GM10847 (cell line): ENCODE measurements at regions not wholly inside any gene's neighbourhood (a gene's known extent, or its start where the extent isn't known, plus 50 kb on each side); places are given as distances from the start of the nearest gene placed in this dataset.
A peak's percentile ranks its signal among the peaks of the same experiment; 100 is the strongest.

Experiments
- POLR2A ChIP-seq: IDR thresholded peaks from 2 replicates; pipeline ENCODE4 v1.6.1; 2011; ENCODE audit not compliant: insufficient read length; ENCODE audit errors: extremely low read depth

DNA sequence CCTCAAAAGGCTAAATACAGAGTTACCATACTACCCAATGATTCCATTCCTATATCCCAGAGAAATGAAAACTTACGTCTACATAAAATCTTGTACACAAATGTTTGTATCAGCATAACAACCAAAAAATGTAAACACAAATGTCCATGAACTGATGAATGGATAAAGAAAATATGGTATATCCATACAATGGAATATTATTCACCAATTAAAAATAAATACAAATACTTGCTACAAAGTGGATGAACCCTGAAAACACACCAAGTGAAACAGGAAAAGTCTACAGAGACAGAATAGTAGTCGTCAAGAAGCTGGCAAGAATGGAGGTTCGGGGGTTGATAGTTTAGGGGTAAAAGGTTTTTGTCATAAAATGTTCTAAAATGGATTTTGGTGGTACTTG lies 54.0 kb upstream of the ANKRD28 start:
- no peak for TF ChIP-seq POLR2A

DNA sequence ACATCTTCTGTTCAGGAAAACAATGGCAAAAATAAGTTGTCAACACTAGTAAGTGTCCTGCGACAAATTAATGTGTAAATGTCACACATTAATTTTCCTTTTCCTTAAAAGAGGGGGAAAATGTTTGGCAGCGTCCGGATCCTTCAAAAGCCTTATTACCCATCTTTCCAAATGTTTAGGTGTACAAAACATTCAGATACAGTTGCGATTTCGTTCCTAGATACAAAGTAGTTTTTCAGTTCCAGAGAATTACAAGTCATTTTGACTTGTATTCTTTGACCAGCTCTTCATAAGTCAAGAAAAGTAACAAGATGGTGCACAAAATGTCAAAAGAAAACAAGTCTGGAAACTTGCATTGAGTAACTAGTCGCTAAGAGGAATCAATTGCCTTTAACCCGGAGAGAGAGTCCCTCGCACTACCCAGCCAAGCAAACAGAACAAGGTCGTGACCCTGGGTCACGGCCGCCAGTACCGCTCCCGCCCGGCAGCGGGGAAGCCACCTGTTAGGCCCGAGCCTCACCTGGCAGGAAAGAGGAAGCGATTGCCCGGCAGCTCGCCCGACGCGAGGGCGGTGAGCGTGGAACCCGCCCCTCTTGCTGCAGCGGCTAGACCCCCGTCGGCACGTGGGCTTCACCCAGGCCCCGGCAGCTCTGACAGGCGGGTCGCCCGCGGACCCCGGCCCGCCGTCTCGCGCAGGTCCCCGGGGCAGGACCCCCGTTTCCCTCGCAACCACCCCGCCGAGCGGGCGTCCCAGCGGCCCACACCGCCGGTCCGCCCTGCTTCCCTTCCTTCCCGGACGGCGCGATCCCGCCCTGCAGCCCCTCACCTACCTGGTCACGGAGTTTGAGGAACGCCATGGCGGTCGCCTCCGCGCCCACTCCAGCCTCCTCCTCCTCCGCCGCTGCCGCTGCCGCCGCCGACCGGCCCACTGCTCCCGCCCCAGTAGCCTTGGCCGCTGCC lies 61.0 kb upstream of the ANKRD28 start:
- TF ChIP-seq POLR2A, result no peak

DNA sequence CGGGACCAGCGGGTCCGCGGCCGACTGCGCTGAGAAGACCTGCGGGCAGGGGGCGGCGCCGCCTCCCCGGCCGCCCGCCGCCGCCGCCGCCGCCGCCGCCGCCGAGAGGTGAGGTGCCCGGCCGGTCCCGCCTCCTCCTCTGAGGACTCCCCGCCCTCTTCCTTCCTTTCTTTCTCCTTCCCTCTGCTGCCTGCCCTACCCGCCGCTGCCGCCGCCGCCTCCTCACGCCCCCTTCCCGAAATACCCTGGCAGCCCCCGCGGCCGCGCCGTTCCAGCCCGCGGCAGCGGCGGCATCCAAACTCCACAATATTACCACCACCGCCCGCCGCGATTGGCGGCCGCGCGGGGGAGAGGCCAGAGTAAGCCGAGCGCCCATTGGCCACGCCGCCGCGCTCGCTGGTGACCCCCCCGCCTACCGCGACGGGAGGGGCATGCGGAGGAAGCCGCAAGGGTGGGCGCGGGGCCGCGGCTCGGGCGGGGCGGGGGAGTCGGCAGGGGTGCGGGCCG lies 61.8 kb upstream of the ANKRD28 start:
- peak; percentile 28 for TF ChIP-seq POLR2A

DNA sequence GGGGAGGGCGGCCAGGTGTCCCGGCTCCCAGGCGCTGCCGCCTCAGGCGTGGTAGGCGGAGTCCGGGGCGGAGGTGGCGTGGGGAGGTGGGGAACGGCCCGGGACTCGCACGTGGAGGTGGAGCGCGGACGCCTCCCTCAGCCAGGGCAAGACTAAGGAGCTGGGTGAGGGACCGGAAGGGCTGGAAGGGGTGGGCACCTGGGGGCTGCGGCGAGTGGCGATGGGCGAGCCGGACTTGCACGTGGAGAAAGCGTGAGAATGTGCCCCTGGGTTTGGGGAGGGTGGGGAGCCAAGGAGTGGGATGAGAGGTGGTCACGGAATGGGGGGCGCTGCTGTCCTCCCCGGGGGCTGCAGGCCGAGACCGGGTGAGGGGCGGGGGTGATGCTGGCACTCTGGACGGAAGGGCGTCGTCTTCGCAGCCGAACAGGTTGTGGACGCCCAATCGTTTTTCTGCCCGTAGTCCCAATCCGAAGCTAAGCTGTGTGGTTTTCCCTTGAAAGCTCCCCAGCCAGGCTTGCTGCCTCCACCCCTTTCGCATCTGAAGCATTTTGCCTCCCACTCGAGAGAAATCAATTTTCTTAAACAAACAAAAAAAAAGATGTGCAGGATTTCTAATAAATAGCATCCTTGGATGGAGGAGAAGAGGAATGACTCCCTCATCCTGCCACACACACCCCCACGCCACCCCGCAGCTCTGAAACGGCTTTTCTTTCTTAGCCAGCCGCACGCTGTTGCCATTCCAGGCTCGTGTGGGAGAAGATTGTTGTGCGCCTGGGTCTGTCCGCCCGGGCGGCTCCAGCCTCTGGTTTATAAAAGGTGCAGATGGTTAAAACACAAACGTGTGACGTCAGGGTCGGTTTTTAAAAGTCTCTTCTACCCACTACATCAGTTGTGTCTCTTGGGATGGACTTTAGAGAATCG lies 62.5 kb upstream of the ANKRD28 start:
- TF ChIP-seq POLR2A, result no peak

DNA sequence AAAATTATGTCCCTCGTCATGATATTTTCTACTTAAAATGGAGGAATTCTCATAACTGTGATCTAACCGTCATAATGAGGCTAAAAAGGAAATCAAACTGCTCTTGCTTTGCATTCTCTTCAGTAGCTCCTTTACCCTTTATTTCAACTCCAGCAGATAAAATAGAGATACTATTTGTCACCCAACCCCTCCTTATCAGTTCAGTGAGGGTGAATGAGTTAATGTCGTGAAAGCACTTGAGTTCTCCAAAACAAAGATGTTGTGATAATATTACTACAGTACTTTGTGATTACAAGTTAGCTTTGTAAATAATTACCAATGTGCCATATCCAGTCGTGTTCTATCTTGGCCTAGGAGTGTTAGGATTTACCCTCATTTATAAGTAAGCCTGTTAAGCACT lies 63.4 kb upstream of the ANKRD28 start:
- TF ChIP-seq POLR2A, result no peak

DNA sequence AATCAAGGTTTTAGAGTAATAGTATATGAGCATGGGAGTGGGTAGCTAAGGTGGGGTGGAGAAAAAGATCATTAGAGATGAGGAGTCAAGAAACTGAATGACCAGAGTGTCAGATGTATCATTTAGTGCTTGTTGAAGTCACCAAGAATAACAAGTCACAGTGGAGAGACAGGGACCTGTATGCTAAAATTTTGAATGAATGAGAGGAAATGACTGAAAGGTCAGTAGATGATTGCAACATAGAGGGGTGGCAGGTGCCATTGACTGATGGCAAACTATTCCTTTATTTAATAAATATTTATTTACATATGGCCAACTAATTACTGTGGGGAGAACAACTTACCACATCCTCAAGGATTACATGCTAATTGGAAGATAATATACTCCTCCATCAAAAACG lies 75.0 kb upstream of the ANKRD28 start:
- no peak for TF ChIP-seq POLR2A

DNA sequence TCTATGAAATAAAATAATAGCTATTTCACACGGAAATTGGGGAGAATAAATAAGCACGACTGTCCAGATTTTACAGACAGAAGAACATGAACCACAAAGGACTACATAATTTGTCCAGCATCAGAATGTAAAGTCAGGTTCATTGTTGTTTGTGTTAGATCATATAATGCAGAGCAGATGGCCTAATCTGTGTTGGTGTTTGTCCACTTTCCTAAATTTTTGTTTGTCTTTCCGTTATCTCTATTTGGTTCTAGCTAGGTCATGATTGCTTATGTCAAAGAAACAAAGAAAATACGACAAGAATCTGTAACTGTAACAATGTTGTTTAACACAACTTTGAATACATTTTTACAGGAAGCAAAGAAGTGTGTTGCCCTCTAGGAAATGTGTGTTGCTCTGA lies 75.6 kb upstream of the ANKRD28 start:
- no peak for TF ChIP-seq POLR2A

DNA sequence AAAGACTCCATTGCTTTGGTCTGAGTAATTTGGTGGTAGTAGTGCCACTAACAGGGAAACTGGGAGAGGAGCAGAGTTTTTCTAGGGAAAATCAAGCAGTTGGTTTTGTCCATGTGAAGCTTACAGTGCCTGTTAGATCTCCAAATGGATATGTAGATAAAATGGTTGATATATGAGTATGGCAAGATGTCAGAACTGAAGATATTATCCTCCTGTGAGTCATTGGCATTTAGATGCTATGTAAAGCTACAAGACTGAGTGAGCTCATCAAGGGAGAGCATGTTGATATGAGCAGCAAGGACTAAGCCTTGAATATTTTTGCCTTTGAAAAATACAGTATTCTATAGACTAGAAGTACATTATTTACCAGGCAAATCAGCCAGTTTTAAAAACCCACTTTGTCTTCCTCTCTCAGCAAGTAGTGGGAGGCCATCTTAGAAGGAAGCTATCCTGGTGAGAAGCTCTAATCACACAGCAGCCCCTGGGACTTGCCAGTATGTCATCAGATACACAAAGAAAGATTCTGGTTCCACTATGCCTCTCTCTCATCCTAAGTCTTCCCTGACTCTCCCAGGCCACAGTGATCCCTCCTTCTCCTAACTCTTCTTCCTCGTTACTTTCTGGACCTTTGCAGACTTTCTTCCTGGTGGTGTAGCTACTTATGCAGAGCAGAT lies 77.4 kb upstream of the ANKRD28 start:
- no peak for TF ChIP-seq POLR2A

DNA sequence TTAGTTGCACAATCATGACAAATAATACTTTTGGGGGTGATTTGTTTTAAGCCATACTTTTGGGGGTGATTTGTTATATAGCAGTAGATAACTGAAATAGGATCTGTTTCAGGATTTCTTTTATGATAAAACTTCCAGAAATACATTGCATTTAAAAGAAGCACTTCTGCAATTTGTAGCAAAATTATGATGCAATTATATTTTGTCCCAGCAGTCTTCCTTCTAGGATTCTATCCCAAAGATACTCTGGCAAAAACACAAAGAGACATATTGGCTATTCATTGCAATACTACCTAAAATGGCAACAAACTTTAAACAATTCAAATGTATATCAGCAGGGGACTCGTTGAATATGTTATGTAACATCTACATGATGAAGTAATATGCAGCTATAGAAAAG lies 78.9 kb upstream of the ANKRD28 start:
- TF ChIP-seq POLR2A, result no peak

DNA sequence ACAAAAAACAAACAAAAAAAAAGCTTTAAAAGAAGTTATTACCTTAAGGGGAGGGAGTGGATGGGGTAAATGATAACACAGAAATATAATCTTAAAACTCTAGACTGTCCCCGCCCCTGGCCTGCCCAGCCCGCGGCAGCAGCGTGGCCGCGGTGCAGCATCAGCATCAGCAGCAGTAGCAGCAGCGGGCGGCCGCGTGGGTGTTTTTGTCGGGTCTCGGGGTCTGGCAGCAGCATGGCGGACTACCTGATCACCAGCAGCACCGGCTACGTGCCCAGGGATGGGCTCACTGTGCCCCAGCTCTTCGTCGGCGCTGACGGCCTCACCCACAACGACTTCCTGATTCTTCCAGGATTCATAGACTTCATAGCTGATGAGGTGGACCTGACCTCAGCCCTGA lies 80.0 kb upstream of the ANKRD28 start:
- no peak for TF ChIP-seq POLR2A

DNA sequence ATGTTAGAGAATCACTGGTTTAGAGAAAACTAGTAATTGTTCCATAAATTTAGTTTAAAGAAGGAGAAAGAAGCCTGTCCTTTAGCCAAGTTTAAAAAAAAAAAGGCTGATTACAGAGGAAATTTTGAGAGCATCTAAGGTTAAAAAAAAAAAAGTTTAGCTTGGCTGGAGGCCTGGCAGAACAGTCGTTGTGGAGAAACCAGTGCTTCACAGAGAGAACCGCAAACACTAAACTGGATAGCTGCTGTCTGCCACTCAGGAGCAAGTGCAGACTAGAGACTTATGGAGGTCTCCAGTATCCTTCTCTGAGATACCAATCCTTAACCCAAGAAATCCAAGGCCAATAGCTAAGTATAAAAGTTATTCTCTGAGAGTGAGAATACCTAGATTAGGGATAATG lies 84.8 kb upstream of the ANKRD28 start:
- TF ChIP-seq POLR2A, result no peak

DNA sequence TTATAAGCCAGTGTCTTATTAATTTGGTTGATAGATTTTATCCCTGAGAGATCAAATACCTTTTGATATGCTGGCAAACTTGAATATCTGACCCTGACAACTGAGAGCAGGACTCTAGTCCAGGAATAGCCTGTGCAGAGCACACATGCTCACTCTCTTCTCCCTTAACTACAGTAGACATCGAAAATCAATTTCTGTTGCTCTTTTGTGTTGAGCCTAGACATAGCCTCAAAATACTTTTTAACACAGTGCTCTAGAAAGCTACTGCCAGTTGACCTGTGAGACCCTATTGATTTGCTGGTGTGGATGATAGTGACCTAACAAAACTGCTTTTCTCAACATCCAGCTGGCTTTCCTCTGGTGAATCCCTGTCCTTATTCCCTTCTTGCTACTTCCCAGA lies 86.4 kb upstream of the ANKRD28 start:
- TF ChIP-seq POLR2A, result no peak

DNA sequence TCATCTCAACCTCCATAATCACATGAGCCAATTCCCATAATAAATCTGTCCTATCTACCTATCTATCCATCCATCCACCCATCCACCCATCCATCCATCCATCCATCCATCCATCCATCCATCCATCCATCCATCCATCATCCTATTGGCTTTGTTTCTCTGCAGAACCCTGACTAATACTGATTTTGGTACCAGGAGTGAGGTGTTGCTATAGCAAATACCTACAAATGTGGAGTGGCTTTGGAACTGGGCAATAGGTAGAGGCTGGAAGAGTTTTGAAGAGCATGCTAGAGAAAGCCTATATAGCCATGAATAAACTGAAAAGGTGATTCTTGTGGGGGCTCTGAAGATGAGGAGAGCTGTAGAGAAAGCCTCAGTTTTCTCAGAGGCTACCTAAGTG lies 88.7 kb upstream of the ANKRD28 start:
- TF ChIP-seq POLR2A, result no peak

DNA sequence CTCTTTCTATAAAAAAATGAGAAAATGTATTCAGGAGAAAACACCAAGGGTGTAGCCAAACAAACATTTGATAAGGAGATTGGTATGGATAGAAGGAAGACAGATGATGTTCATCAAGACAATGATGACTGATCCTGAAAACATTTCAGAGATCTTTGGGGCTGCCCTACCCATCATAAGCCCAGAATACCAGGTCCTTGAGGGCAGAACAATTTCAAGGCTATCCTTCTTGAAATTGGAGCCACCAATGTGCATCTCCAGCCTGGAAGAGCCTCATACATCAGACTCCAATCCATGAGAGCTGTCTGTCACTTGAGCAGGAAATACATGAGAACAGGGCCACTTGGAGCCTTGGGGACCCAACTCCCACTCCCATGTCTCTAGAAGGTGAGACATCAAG lies 89.5 kb upstream of the ANKRD28 start:
- no peak for TF ChIP-seq POLR2A

DNA sequence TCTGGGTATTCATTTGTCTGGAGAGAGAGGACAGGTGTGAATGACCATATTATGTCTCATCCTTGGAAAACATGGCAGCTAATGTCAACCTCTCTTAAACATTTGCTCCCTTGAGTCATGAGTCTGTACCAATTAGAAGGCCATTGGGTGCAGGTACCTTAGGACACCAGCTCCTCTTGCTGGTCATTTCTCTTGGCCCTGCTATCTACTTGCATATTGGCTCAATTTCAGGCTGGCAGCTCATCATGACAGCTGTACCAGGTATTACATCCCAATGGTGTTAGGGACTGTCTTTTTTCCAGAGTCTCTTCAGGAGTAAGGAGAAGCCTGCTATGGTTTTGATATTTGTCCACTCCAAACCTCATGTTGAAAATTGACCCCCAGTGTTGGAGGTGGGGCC lies 92.2 kb upstream of the ANKRD28 start:
- TF ChIP-seq POLR2A, result no peak

DNA sequence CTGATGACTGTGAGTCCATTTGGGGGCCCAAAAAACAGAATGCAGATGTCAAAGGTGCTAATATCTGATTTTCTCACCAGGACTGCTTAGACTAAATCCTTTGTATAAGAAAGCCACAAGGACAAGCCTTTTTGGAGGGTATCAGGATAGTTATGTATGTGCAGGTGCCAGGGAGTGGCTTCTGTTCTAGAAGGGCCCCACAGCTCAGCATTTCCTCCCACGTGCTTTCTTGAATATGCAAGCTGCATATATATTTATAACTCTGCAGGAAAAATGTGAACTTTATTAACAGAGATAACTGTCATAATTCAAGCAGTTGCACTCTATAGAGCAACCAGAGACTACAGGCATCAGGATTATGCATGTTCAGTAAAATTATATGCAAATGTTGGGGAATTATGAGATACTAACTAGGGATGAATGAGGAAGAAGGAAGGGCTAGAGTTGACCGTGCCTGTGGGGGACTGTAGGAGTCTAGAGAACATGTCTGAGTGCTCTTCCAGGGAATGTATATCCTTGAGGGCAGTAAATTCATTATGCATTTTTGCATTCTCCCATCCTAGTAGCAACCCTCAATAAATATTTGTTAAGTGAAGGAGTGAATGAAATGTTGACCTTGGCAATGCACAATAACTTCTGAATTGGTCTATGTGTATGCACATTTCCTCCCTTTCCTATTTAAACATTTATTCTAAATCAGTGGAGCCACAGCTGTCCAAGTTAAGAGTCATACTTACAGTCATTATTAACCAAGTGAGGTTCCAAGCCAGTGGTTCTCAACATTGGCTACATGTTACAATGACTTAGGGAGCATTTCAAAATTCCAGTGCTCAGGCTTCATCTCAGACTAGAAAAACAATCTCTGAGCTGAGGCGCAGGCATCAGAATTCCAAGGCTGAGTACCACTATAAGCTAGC lies 94.8 kb upstream of the ANKRD28 start:
- no peak for TF ChIP-seq POLR2A
